ENCODE measurements at regions not wholly inside any gene's neighbourhood (a gene's known extent, or its start where the extent isn't known, plus 50 kb on each side); places are given as distances from the start of the nearest gene placed in this dataset.
"Not testable (repeated sequence)": the region's sequence is repeated elsewhere in the genome, so short reads cannot be mapped to it uniquely, and the experiment has no call there.

- intact Hi-C loops (cut with DNase I): no loop called here
- no peak for TF ChIP-seq CTCF (IDR thresholded peaks at IDR 0.05)
- Histone ChIP-seq H3K9me3 (no peaks in the 10 kb centered on the region), H3K27ac (no peak overlapping the region), H3K27me3 (no peaks in the 10 kb centered on the region), H3K4me1 (no peaks in the 10 kb centered on the region), H3K4me3 (no peak overlapping the region), H3K36me3 (no peaks in the 10 kb centered on the region)
- DNase-seq: no peak
- no peak for ATAC-seq
These were observed 288.9 kb upstream of the TECRL start for GRCh38 chr4:64698171-64698570.

GRCh38 chr4:64682946-64683345, 273.7 kb upstream of the TECRL start:
- H3K9me3 ChIP-seq: no peaks in the 10 kb centered on the region
- no peak for ATAC-seq
- TF ChIP-seq CTCF (IDR thresholded peaks at IDR 0.05): no peak
- H3K27ac ChIP-seq: no peak overlapping the region
- DNase-seq: no peak
- no peaks in the 10 kb centered on the region for H3K27me3 ChIP-seq
- no peaks in the 10 kb centered on the region for H3K36me3 ChIP-seq
- intact Hi-C loops (cut with DNase I): no loop called here
- no peak overlapping the region for H3K4me3 ChIP-seq
- H3K4me1 ChIP-seq: no peaks in the 10 kb centered on the region

GRCh38 chr4:64682481-64682880, 273.2 kb upstream of the TECRL start:
- no peak for TF ChIP-seq CTCF (IDR thresholded peaks at IDR 0.05)
- no peak for ATAC-seq
- no peak overlapping the region for H3K4me3 ChIP-seq
- intact Hi-C loops (cut with DNase I): no loop called here
- H3K36me3 ChIP-seq: no peaks in the 10 kb centered on the region
- no peaks in the 10 kb centered on the region for H3K9me3 ChIP-seq
- no peaks in the 10 kb centered on the region for H3K4me1 ChIP-seq
- no peak overlapping the region for H3K27ac ChIP-seq
- H3K27me3 ChIP-seq: no peaks in the 10 kb centered on the region
- no peak for DNase-seq

- ATAC-seq; H3K4me1 ChIP-seq; intact Hi-C loops (cut with DNase I); H3K27ac ChIP-seq; H3K9me3 ChIP-seq; H3K36me3 ChIP-seq; H3K27me3 ChIP-seq; H3K4me3 ChIP-seq; DNase-seq: not testable (repeated sequence)
These were observed 263.9 kb upstream of the TECRL start for GRCh38 chr4:64673121-64673520.

- H3K4me3 ChIP-seq: no peak overlapping the region
- H3K27me3 ChIP-seq: no peaks in the 10 kb centered on the region
- no peak for DNase-seq
- ATAC-seq: no peak
- H3K4me1 ChIP-seq: no peaks in the 10 kb centered on the region
- H3K27ac ChIP-seq: no peak overlapping the region
- TF ChIP-seq CTCF (IDR thresholded peaks at IDR 0.05): no peak
- H3K9me3 ChIP-seq: no peaks in the 10 kb centered on the region
- H3K36me3 ChIP-seq: no peaks in the 10 kb centered on the region
- intact Hi-C loops (cut with DNase I): no loop called here
These were observed 261.4 kb upstream of the TECRL start for GRCh38 chr4:64670647-64671046.

- no peaks in the 10 kb centered on the region for H3K27me3 ChIP-seq
- intact Hi-C loops (cut with DNase I): no loop called here
- H3K4me3 ChIP-seq: no peak overlapping the region
- H3K36me3 ChIP-seq: no peaks in the 10 kb centered on the region
- H3K27ac ChIP-seq: no peak overlapping the region
- DNase-seq: no peak
- ATAC-seq: no peak
- H3K4me1 ChIP-seq: no peaks in the 10 kb centered on the region
- H3K9me3 ChIP-seq: no peaks in the 10 kb centered on the region
- no peak for TF ChIP-seq CTCF (IDR thresholded peaks at IDR 0.05)
These were observed 234.6 kb upstream of the TECRL start for GRCh38 chr4:64643841-64644240.

All from upper lobe of right lung (tissue), 1 donor.